Suppressor macrophage treated with lipopolysaccharide for 1 hour (primary cell): ENCODE measurements at regions not wholly inside any gene's neighbourhood (a gene's known extent, or its start where the extent isn't known, plus 50 kb on each side); places are given as distances from the start of the nearest gene placed in this dataset.
A peak's percentile ranks its signal among the peaks of the same experiment; 100 is the strongest.

Source experiments
- DNase-seq, 3 donors: peaks; one replicate each; pipeline ENCODE4 v3.0.0-alpha.2; 2020 to 2022

GRCh38 chr18:72470391-72470790 lies 73.8 kb downstream of the CBLN2 start:
- DNase-seq, result no peak

GRCh38 chr18:72468021-72468710 lies 76.0 kb downstream of the CBLN2 start:
- no peak for DNase-seq

- DNase-seq, result no peak
Observed at GRCh38 chr18:72460210-72460680, 83.9 kb downstream of the CBLN2 start.

- no peak for DNase-seq
Observed at GRCh38 chr18:72458271-72458670, 85.9 kb downstream of the CBLN2 start.

GRCh38 chr18:72456802-72457201 lies 87.3 kb downstream of the CBLN2 start:
- no peak for DNase-seq

GRCh38 chr18:72452328-72452727 lies 91.8 kb downstream of the CBLN2 start:
- no peak for DNase-seq

GRCh38 chr18:72444798-72445155 lies 99.4 kb downstream of the CBLN2 start:
- DNase-seq, result no peak

GRCh38 chr18:72444111-72444797 lies 99.9 kb downstream of the CBLN2 start:
- DNase-seq, result no peak

GRCh38 chr18:72436401-72436800 lies 107.7 kb downstream of the CBLN2 start:
- DNase-seq, result no peak

GRCh38 chr18:72433756-72434155 lies 110.4 kb downstream of the CBLN2 start:
- DNase-seq, result no peak

GRCh38 chr18:72427721-72428120 lies 116.4 kb downstream of the CBLN2 start:
- DNase-seq, result no peak

- DNase-seq, result no peak
Observed at GRCh38 chr18:72419914-72420313, 124.2 kb downstream of the CBLN2 start.

- no peak for DNase-seq
Observed at GRCh38 chr18:72412927-72413326, 131.2 kb downstream of the CBLN2 start.

GRCh38 chr18:72411261-72411660 lies 132.9 kb downstream of the CBLN2 start:
- no peak for DNase-seq

GRCh38 chr18:72410399-72410798 lies 133.7 kb downstream of the CBLN2 start:
- no peak for DNase-seq

GRCh38 chr18:72409903-72410302 lies 134.2 kb downstream of the CBLN2 start:
- DNase-seq, result no peak

GRCh38 chr18:72407048-72407447 lies 137.1 kb downstream of the CBLN2 start:
- no peak for DNase-seq

- DNase-seq, result no peak
Observed at GRCh38 chr18:72391951-72392350, 152.2 kb downstream of the CBLN2 start.

GRCh38 chr18:72391427-72391826 lies 152.7 kb downstream of the CBLN2 start:
- no peak for DNase-seq

GRCh38 chr18:72378016-72378415 lies 166.1 kb downstream of the CBLN2 start:
- no peak for DNase-seq

GRCh38 chr18:72376256-72376655 lies 167.9 kb downstream of the CBLN2 start:
- DNase-seq, result peak in 1 of 3 donors; percentile 10

- no peak for DNase-seq
Observed at GRCh38 chr18:72375618-72376017, 168.5 kb downstream of the CBLN2 start.

- no peak for DNase-seq
Observed at GRCh38 chr18:72372076-72372475, 172.1 kb downstream of the CBLN2 start.

GRCh38 chr18:72368308-72368707 lies 175.8 kb downstream of the CBLN2 start:
- no peak for DNase-seq

GRCh38 chr18:72360634-72361033 lies 183.5 kb downstream of the CBLN2 start:
- no peak for DNase-seq
